ENCODE measurements at regions not wholly inside any gene's neighbourhood (a gene's known extent, or its start where the extent isn't known, plus 50 kb on each side); places are given as distances from the start of the nearest gene placed in this dataset.

DNA sequence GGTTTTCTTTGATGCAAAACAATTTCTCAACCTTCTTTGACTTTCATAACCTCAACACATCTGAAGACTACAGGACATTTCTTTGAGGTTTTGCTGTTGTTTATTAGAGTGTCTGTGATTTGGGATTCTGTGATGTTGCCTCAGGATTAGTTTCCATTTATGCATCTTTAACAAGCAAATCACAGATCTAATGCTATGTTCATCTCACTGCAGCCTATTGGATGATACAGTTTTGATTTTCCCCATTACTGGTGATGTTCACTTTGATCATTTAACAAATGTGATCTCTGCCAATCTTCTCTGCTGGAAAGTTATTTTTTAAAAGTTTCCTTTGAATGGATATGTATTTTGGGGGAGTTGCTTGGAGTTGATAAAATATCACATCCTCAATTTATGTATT is 624.9 kb upstream of the HS3ST1 start:
- no TSS peak for BruUV-seq (replicated peaks)

DNA sequence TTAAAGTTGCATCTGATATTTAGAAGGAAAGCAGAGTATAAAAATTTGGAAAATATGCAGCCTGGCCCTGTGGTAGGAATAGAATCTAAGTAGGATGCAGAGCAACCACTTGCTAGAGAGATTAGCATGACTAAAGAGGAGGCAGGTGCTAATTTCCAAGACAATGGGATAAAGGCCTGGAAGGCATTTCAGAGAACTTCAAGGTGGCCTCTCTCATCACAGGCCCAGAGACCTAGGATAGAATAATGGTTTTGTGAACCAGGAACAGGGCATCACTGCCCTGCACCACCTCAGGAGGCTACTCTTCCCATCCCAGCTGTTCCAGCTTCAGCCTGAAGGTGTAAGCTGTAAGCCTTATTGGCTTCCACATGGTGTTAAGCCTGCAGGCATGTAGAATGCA is 621.7 kb upstream of the HS3ST1 start:
- Histone ChIP-seq H3K4me3 (no peak overlapping the region), H3K27me3 (ENCODE audit: control insufficient read depth in 2 of 2, insufficient read depth in 2 of 2, low read length in 2 of 2) (no peaks in the 10 kb centered on the region), H3K27ac (ENCODE audit: extremely low read depth, low read depth, low read length) (no peak overlapping the region), H3K36me3 (ENCODE audit: control insufficient read depth, insufficient read depth, low read length) (no peaks in the 10 kb centered on the region), H3K4me1 (replicated peaks in 1 of 2; ENCODE audit: control insufficient read depth in 2 of 2, insufficient read depth in 2 of 2, low read length in 2 of 2) (no peaks in the 10 kb centered on the region), H4K20me1 (replicated peaks; ENCODE audit: control insufficient read depth, insufficient read depth, low read length) (no peaks in the 10 kb centered on the region), H3K9ac (ENCODE audit: insufficient read depth in 1 of 2, low read depth in 2 of 2, low read length in 2 of 2) (no peak overlapping the region), H2AFZ (ENCODE audit: low read depth, low read length) (no peak overlapping the region), H3K4me2 (ENCODE audit: insufficient read depth, low read length) (no peak overlapping the region), H3K9me3 (replicated peaks; ENCODE audit: control insufficient read depth, insufficient read depth, low read depth, low read length) (no peaks in the 10 kb centered on the region), H3K79me2 (ENCODE audit: control insufficient read depth, insufficient read depth, low read length) (no peaks in the 10 kb centered on the region), H3K9me1 (ENCODE audit: control insufficient read depth, insufficient read depth, low read length) (no peaks in the 10 kb centered on the region)
- no peak for FAIRE-seq
- no TSS peak for BruUV-seq (replicated peaks)
- ChIA-PET CTCF (ENCODE audit: low intra/inter-chr PET ratio) (no interaction called here), POLR2A (no interaction called here)
- ATAC-seq = no peak
- DNase-seq (ENCODE audit: extremely low read depth in 1 of 4, low spot score in 3 of 4) = no peak
- intact Hi-C loops (cut with micrococcal nuclease) = no loop called here
- in situ Hi-C loops (cut with MboI) = no loop called here
- no peak for TF ChIP-seq ETV1 (tag; conservative IDR thresholded peaks at IDR 0.05; ENCODE audit: low read depth)
- TF ChIP-seq ZC3H4 (CRISPR knock-in tag; IDR thresholded peaks at IDR 0.05; ENCODE audit: borderline replicate concordance) = no peak

More for the DNA sequence above, 624.9 kb upstream of the HS3ST1 start:
- Histone ChIP-seq H3K27ac (ENCODE audit: extremely low read depth, low read depth, low read length) (no peak overlapping the region), H3K4me2 (ENCODE audit: insufficient read depth, low read length) (no peak overlapping the region), H3K9ac (ENCODE audit: insufficient read depth in 1 of 2, low read depth in 2 of 2, low read length in 2 of 2) (no peak overlapping the region), H3K79me2 (ENCODE audit: control insufficient read depth, insufficient read depth, low read length) (no peaks in the 10 kb centered on the region), H3K27me3 (ENCODE audit: control insufficient read depth in 2 of 2, insufficient read depth in 2 of 2, low read length in 2 of 2) (no peaks in the 10 kb centered on the region), H2AFZ (ENCODE audit: low read depth, low read length) (no peak overlapping the region), H3K9me1 (ENCODE audit: control insufficient read depth, insufficient read depth, low read length) (no peaks in the 10 kb centered on the region), H3K9me3 (replicated peaks; ENCODE audit: control insufficient read depth, insufficient read depth, low read depth, low read length) (no peaks in the 10 kb centered on the region), H3K4me1 (replicated peaks in 1 of 2; ENCODE audit: control insufficient read depth in 2 of 2, insufficient read depth in 2 of 2, low read length in 2 of 2) (no peaks in the 10 kb centered on the region), H4K20me1 (replicated peaks; ENCODE audit: control insufficient read depth, insufficient read depth, low read length) (no peaks in the 10 kb centered on the region), H3K36me3 (ENCODE audit: control insufficient read depth, insufficient read depth, low read length) (no peaks in the 10 kb centered on the region), H3K4me3 (no peak overlapping the region)
- FAIRE-seq (no peak), DNase-seq (ENCODE audit: extremely low read depth in 1 of 4, low spot score in 3 of 4) (no peak), ATAC-seq (no peak)
- POLR2A ChIA-PET = no interaction called here
- in situ Hi-C loops (cut with MboI) = no loop called here
- intact Hi-C loops (cut with micrococcal nuclease) = no loop called here
- CTCF ChIA-PET (ENCODE audit: low intra/inter-chr PET ratio) = no interaction called here
- TF ChIP-seq FOXA1 (IDR thresholded peaks at IDR 0.05; ENCODE audit: borderline replicate concordance) = no peak

All from K562 (cell line).